NCI-H146 treated with DMSO at 0.1 percent for 48 hours (cell line): ENCODE measurements at regions not wholly inside any gene's neighbourhood (a gene's known extent, or its start where the extent isn't known, plus 50 kb on each side); places are given as distances from the start of the nearest gene placed in this dataset.

Experiments
- DNase-seq: peaks from one replicate; lab custom pipeline; 2025; ENCODE audit not compliant: unreplicated experiment; lab: John Stamatoyannopoulos, UW

DNA sequence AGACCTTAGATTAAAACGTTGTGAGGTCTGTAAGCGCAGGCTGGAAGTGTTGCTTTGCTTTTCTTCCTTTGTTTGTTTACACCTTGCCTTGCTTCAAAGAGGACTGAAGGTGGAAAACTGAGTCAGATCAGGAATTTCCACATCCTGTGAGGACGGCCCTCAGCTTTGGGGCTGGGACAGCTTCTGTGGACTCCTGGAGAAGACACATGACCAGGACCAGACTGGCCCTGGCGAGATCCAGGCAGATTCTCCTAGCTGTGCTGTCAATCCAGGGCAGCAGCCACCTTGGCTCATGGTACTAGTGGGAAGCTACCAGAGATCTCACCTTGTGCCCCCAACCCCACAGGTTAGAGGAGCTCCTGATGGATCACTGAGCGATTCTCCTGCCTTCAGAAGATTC lies 1461.9 kb downstream of the TBC1D22A start:
- DNase-seq = no peak

DNA sequence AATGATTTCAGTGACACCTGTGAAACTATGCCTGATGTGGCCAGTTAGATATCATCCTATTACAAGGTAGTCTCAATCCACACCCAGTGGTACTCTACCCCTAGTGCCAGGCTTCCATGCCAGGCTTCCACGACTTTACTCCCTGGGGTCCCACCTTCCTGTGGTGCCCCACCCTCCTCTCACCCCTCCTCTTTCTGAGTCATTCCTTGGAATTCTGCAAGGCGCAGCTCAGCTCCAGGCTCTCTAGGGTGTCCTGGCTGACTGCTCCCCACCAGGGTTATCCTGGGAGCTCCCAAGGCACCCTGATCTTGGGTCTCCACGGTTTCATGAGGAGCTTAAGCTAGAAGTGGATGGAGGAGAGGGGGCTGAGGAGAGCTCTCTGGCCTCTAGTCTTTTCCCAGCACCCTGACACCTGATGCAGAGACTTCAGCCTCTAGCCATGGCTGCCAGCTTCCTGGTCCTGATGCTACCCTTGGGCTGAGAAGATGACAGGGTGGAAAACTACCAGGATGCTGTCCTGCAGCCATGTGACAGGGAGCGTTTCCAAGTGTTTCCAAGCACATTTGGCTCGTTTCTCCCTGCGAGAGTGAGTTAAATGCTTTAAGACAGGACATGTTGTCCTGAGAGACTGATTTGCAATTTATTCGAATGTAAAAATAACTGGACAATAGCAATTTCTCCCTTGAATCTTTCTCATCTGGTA lies 1461.2 kb downstream of the TBC1D22A start:
- no peak for DNase-seq

DNA sequence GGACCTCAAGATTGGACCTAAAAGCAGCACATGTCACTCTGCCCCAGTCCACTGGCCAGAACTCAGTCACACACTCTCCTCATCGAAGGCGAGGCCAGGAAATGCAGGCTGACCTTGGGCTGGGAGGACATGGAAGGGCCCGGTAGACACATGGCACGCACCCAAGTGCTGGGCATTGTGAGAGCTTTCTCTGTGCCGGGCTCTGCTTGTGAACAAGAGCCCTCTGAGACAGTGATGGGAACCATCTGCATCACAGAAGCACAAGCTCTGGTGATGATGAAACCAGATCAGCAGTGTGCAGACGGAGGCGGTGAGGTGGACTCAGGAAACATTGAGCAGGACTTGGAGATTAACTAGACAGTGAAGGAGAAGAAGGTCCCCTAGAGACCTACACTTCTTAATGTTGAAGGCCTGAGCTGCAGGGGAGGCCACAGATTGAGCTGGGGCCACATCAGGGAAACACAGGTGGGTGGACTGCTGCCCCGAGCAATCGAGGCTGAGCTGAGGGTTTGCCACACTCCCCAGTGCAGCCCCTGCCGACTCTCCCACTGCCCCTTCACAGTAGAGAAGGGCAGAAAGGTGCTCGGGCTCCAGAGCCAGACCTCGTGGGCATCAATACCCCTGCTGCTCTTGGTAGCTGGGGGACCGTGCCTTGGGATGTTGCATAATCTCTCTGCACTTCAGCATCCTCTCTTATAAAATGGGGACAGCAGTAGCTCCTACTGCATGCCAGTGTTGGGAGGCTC lies 1460.5 kb downstream of the TBC1D22A start:
- DNase-seq = no peak

DNA sequence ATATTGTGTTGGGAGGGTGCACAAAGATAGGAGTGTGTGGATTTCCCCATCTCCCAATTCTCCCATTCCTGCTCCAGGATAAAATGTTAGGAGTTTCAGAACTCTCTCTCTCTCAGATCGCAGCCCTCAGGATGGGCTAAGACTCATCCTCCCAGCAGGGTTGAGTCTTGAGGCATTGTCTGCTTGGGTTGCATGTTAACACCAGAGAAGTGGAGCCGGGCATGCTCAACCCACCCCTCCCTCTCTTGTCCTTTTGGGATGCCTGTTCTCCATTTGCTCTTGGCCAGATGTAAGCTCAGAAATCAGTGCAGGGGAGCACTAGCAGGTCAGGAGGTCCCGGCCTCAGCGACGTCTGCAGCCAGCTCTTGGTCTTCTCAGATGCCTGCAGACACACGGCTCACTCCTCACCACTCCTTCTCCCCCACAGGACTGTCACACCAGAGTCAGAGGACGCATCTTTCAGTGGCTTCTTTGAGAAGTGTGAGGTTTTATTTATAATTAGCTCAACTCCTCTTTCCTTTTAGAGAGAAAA lies 1456.5 kb downstream of the TBC1D22A start:
- no peak for DNase-seq

DNA sequence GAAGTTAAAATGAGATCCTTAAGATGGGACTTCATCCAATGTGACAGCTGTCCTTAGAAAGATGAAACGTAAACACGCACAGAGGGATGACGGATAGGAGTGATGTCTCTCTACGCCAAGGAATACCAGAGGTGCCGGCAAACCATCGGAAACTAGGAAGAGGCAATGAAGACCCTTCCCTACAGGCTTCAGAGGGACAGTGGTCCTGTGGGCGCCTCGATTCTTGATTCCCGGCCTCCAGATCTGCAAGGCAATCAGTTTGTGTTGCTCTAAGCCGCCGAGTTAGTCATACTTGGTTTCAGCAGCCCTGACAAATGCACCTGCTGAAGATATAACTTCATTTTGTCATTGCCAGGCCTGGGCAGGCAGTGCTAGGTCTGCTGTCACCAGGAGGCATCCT lies 1455.1 kb downstream of the TBC1D22A start:
- DNase-seq = no peak

DNA sequence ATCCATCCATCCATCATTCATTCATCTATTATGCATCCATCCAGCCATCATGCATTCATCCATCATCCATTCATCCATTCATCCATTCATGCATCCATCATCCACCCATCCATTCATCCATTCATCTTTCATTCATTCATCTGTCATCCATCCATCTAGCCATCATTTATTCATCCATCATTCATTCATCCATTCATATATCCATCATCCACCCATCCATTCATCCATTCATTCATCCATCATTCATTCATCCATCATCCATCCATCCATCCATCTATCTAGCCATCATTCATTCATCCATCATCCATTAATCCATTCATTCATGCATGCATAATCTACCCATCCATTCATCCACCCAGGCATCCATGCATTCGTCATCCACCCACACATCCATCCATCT lies 1450.3 kb downstream of the TBC1D22A start:
- no peak for DNase-seq

DNA sequence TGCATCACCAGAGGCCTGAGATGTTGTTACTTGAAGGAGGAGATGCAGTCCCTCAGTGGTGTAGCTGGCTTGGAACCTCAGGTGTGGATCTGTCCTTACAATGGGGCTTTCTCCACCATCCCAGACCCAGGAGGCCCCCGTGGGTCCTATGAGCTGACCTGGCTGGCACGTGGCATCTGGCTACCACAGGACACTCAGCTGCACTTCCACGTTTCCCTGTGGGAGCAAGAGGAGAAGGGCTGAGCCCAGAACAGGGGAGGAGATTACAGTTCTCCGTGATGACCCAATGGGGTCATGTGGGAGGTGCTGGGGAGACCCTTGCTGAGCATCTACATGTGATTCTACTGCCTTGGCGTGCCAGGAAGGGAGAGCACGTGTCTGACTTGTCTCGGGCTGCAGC lies 1448.4 kb downstream of the TBC1D22A start:
- no peak for DNase-seq

DNA sequence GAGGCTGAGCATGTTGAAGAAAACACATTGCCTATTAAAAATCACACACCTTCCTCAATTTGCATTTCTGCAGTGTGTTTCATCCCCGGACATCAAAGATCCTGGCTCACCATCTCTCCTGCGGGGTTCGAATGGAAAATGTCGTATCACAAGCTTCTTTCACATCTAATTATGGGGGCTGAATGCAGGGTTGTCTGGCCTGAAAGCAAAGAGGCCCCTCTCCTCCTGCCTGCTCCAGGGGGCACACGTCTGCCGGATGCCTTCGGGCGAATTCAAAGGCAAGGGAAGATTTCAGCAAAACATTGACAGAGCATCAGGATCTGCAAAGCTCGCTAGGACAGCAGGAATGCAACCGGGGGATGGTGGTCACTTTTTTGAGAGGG lies 1447.7 kb downstream of the TBC1D22A start:
- no peak for DNase-seq

DNA sequence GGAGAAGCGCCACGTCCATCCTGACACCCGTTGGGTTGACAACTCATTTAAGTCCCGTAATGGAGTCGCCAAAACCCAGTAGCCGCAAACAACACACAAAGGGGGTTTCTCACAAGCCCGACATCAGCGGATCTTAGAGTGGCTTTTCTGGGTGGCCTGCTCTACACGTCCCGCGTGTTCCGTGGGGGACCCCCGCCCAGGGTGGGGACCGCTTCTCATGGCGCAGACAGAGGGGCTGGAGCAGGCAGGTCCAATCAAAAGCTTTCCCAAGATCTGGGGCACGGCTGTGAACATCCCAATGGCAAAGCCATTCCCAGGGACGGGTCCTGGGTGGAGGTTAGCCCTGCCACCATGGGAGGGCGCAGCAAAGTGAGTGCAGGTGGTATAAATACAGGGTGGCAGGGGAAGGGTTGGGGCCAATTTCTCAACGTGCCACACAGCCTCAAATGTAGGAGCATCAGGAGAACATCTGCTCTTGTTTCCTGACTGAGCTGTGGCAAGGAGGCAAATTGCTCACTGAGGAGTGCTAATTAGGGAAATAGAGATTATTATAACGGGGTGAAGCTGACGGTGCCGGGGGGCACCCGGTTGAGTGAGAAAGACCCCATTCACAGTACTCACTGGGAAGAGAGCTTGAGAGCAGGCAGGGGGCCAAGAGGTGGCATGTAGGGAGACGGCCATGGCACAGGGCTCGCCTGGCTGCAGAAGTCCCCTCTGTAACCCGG lies 1447.2 kb downstream of the TBC1D22A start:
- DNase-seq = no peak

DNA sequence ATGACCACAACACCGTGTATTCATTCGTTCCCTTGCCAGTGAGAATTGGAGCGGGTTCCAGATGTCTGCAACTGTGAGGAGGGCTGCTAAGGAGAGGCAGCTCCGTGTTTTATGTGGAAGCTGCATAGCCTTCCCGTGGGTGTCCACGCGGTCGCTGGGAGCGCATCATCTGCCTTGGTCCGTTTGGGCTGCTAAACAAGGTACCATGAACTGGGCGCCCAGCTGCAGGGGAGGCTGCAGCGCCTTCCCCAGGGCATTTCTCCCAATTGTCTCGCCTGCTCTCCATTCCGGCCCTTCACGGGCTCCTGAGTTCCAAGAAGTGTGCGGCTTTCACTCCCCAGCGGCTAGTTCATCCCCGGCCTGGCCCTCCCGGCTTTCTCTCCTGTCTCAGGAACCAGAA lies 1446.4 kb downstream of the TBC1D22A start:
- no peak for DNase-seq

DNA sequence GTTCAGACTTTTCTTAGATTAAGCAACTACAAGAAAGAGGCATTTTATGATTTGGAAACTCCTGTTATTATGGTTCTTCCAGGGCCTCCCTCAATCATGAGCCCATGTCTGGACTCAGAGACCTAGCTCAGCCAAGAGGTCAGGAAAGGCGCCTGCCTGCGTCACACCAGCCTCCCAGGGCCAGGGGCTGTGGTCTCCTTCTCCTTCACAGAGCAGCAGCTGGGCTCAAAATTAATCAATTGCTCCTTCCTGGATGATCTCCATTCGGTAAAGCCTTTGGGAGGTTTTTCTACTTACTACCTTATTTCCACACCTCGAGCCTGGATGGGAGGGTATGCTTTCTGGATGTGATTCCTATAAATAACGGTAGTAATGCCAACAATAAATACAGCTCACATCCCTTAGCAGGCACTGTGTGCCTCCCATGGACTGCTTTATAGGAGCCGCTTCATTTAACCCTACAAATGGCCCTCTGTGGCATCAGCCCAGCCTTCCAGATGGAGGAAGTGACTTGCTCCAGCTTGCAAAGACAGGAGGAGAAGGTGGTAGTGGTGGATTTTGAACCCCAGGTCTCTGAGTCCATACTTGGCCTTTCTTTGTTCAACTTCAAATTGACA lies 1445.6 kb downstream of the TBC1D22A start:
- no peak for DNase-seq

DNA sequence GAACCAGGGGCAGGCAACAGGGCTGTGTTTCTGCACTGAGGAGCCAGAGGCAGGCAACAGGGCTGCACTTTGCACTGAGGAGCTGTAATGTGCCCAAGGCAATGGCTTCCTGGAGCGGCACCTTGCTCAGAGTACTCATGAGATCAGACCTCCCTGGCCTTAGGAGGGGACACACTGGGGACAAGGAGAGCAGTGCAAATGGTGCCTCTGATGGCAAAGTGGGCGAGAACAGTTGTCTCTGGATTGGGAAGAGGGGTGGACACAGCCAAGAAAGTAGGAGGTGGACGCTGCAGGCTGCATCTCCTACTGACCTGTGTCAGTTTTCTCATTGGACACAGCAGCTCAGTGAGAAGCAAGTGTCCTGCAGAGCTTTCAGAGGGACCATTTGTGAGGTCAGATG lies 1443.3 kb downstream of the TBC1D22A start:
- DNase-seq = no peak

DNA sequence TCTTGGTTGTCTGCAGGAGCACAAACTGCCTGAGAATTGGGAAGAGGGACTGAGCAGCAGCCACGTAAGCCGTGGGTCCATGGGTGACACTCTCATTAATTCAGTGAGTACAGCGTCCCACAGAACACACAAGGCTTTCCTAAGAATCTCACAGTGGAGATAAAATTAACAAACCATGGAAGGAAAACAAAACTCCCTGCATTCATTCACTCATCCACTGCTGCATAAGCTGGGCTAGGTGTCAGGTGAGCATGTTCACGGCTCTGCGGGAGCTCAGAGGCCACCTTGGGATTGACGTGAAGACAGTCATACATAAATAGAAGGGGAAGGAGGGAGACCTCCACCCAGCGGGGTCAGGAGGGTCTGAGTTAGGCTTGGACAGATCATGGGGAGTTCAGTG lies 1442.7 kb downstream of the TBC1D22A start:
- no peak for DNase-seq

DNA sequence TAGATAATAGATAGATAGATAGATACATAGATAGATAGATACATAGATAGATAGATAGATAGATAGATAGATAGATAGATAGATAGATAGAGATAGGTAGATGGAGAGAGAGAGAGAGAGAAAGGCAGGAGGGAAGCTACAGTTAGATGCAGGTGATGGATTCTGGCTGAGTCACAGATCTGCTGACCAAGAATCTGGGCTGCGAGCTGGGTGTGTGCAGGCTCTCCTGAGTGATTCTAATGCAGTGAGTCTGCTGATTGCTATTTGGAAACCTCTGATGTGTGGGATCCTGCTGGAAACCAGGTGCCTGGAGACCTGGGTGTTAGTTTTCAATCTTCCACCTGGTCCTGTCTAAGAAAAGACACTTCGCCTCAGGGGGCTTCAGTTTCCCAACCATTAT lies 1441.8 kb downstream of the TBC1D22A start:
- no peak for DNase-seq

DNA sequence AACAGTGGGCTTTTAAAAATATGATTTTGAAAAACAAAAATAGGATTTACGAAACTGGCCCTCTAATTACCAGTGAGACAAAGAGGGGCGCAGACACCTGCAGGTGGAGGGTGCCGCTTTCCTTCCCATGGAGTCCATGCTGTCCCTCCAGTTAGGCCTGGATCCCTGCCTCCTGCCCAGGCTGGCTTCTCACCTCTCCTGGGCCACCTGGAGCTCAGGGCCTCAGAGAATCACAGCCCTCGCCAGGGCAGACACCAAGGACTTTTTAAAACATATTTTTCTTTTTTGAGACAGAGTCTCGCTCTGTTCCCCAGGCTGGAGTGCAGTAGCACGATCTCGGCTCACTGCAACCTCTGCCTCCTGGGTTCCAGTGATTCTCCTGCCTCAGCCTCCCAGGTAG lies 1437.2 kb downstream of the TBC1D22A start:
- DNase-seq = no peak

DNA sequence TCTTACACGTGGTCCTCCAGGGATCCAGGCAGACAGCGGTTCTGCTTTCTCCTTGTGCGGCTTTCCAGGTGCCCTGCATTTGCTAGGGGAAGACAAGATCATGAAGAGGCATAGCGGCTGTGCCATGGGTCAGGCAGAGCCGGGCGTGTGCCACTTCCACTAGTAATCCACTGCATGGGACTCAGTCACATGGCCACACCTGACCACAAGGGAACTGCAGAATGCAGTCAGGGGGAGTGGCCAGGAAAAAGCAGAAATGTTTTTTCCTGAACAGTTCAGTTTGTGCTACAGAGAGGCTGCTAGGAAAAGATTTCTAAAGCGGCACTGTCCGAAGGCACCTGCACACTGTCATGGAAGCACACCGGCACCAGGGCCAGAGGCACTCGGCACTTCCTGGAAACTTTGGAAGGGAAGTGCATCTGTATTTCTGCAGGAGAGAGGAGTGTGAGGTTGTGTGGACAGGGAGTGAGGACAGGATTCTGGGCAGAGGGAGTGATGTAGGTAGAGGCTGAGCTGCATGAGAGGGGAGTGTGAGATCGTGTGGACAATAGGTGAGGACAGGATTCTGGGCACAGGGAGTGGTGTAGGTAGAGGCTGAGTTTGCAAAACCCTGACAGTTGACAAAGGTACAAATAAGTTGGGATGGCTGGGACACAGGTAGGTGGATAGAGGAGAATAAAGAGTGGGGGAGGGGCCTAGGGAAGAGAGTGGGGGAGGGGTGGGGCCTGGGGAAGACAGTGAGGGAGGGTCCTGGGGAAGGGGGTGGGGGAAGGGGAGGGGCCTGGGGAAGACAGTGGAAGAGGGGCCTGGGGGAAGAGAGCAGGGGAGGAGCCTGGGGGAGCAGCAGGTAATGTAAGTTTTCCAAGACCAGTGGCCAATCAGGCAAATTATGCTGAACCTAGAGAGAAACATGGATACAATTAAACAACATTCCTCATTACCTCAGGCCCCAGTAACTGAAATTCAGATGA lies 1436.3 kb downstream of the TBC1D22A start:
- DNase-seq = no peak

DNA sequence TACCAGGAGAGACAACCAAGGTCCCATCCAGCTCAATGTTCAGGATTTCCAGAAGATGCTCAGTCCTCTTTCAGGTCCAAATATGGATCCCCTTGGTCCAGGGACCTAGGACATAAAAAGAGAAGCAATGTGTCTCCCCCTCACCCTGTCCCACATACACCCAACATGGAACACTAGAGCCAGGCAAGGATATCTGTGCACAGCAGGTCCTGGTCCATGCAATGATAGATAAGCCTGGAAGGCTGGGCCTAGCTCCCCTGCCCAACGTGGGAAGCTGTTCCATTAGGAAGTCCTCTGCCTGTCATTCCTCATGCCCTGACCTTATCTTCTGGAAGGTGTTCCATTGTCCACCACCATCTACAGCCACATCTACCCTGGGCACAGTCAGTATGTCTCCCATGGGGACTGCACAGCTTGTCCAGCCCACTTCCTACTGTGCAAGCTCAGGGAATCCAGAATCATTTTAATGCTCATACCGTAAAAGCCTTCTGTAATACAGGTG lies 1434.8 kb downstream of the TBC1D22A start:
- no peak for DNase-seq

DNA sequence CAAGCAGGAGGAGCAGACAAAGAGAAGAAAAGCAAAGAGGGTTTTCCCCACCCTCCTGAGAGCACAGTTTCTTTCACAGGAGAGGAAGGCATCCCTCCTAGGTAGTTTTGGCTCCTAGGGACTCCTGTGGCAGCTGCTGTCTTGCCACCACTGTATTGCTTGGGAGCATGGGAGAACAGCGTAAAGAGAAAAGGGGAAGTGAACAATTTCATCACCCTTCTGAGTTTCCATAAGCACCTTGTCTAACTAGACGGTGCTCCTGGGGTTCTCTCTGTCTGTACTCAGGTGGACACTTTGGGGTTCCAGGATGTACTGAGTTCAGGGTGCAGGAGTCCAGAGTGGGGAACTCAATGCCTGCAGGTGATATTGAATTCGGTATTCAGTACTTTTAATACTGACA lies 1430.5 kb downstream of the TBC1D22A start:
- DNase-seq = no peak

DNA sequence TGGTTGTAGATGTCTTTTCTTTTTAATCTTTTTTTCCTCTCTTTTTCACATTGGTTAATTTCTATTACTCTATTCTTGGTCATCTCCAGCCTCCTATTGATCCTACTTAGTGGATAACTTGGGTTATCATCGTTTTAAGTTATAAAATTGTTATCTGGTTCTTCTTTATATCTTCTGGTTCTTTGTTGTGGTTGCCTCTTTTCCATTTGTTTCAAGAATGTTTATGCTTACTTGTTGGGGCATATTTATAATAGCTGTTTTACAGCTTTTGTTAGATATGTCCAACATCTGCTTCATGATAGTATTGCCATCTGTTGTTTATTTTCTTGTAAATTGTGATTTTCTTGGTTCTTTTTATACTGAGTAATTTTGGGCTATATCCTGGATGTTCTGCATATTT lies 1429.6 kb downstream of the TBC1D22A start:
- no peak for DNase-seq

DNA sequence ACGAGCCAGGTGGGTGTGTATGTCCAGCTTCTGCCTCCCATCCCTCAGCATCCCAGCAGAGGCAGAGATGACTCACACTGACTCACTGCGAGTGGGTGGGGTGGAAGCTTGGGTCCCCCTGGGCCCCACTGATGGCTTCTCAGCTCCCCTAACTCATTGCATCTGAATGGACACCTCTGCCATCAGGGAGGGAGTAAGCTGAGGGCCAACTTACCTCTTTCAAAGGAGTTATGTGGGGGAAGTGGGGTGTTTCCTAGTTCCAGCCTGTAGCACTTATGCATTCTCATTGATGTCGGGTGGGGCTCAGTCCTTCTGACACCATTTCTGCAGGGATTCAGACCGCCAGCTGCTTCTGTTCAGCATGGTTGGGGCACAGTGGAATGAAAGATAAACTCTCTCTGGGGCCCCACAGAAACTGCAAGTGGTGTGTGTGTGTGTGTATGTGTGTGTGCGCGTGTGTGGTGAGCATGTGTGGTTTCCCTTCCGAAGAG lies 1425.8 kb downstream of the TBC1D22A start:
- no peak for DNase-seq
